GM23338 (cell line): ENCODE measurements at regions not wholly inside any gene's neighbourhood (a gene's known extent, or its start where the extent isn't known, plus 50 kb on each side); places are given as distances from the start of the nearest gene placed in this dataset.

Experiments used
- ATAC-seq: fragments of 200-7000 bp; cut with Tn5 transposase; 3 replicates; pipeline ENCODE4 v1.9.1; 2020
- DNase-seq: peaks from one replicate; pipeline ENCODE4 v3.0.0-alpha.2; 2015; ENCODE audit warnings: low spot score
- H2AFZ ChIP-seq: fragments of 200-600 bp; sonication (generic); 2 replicates; pipeline ENCODE4 v1.8.0; 2016; ENCODE audit warnings: antibody characterized with exemption, mild to moderate bottlenecking, moderate library complexity
- H3F3A ChIP-seq: fragments of 200-600 bp; sonication (generic); replicated peaks from 2 replicates; pipeline ENCODE4 v1.8.0; 2017; ENCODE audit warnings: antibody characterized with exemption, mixed run types, low read depth
- H3K27ac ChIP-seq: fragments of 200-600 bp; sonication (generic); 2 replicates; pipeline ENCODE4 v1.6.1; 2016; ENCODE audit warnings: low read depth
- H3K27me3 ChIP-seq: fragments of 200-600 bp; sonication (generic); 2 replicates; pipeline ENCODE4 v1.8.0; 2016; ENCODE audit warnings: mild to moderate bottlenecking, mixed run types, moderate library complexity; ENCODE audit not compliant: insufficient read depth
- H3K36me3 ChIP-seq: fragments of 200-600 bp; sonication (generic); 2 replicates; pipeline ENCODE4 v1.8.0; 2016; ENCODE audit warnings: mild to moderate bottlenecking; ENCODE audit not compliant: insufficient read depth
- H3K4me1 ChIP-seq: fragments of 200-600 bp; sonication (generic); 2 replicates; pipeline ENCODE4 v1.8.0; 2016; ENCODE audit warnings: mild to moderate bottlenecking, moderate library complexity; ENCODE audit not compliant: insufficient read depth
- H3K4me2 ChIP-seq: fragments of 200-600 bp; sonication (generic); 2 replicates; pipeline ENCODE4 v1.7.1; 2017; ENCODE audit warnings: mixed run types
- H3K4me3 ChIP-seq: fragments of 200-600 bp; sonication (generic); 2 replicates; pipeline ENCODE4 v1.6.1; 2016; ENCODE audit warnings: mixed run types
- H3K79me2 ChIP-seq: fragments of 200-600 bp; sonication (generic); replicated peaks from 2 replicates; pipeline ENCODE4 v1.8.0; 2017; ENCODE audit warnings: mild to moderate bottlenecking; ENCODE audit not compliant: insufficient read depth
- H3K9me2 ChIP-seq: fragments of 200-600 bp; sonication (generic); 2 replicates; pipeline ENCODE4 v1.8.0; 2017; ENCODE audit not compliant: insufficient read depth
- H4K20me1 ChIP-seq: fragments of 200-600 bp; sonication (generic); replicated peaks from 2 replicates; pipeline ENCODE4 v1.8.0; 2017; ENCODE audit warnings: mild to moderate bottlenecking; ENCODE audit not compliant: insufficient read depth
- H3K27ac Mint-ChIP-seq: 2 replicates; pipeline ENCODE4 v1.8.0; 2020; ENCODE audit warnings: inconsistent platforms, mild to moderate bottlenecking, moderate library complexity, mixed read lengths
- H3K27me3 Mint-ChIP-seq: 3 replicates; pipeline ENCODE4 v1.8.0; 2022; ENCODE audit warnings: low read depth, mild to moderate bottlenecking, moderate library complexity, mixed read lengths, inconsistent platforms; ENCODE audit not compliant: insufficient read depth, poor library complexity
- H3K36me3 Mint-ChIP-seq: 3 replicates; pipeline ENCODE4 v1.8.0; 2021; ENCODE audit warnings: low read depth, mild to moderate bottlenecking, inconsistent platforms, moderate library complexity, mixed read lengths
- H3K4me1 Mint-ChIP-seq: 3 replicates; pipeline ENCODE4 v1.8.0; 2020; ENCODE audit warnings: mild to moderate bottlenecking, inconsistent platforms, mixed read lengths
- H3K4me3 Mint-ChIP-seq: 3 replicates; pipeline ENCODE4 v1.8.0; 2021; ENCODE audit warnings: moderate library complexity, mild to moderate bottlenecking, inconsistent platforms, mixed read lengths
- H3K9me3 Mint-ChIP-seq: 3 replicates; pipeline ENCODE4 v1.8.0; 2020; ENCODE audit warnings: moderate library complexity, mild to moderate bottlenecking, inconsistent platforms, mixed read lengths
- CTCF ChIP-seq, 2 experiments: fragments of 200-600 bp in 1 of 2; sonication (generic) in 1 of 2; conservative IDR thresholded peaks; 2 replicates each; pipeline versions ENCODE4 v1.5.1 to v1.6.1; 2016 to 2017; ENCODE audit warnings: antibody characterized with exemption in 2 of 2, low read depth in 2 of 2, mild to moderate bottlenecking in 2 of 2, moderate library complexity in 1 of 2
- EZH2 ChIP-seq: fragments of 200-600 bp; sonication (generic); IDR thresholded peaks from one replicate; pipeline ENCODE4 v1.8.0; 2017; ENCODE audit warnings: antibody characterized with exemption, mild to moderate bottlenecking, low read depth; ENCODE audit not compliant: unreplicated experiment
- POLR2AphosphoS5 ChIP-seq: IDR thresholded peaks from 2 replicates; pipeline ENCODE4 v1.6.1; 2016; ENCODE audit warnings: antibody characterized with exemption, low read depth
- ZNF331 ChIP-seq: fragments of 250-450 bp; sonication (Bioruptor Pico); IDR thresholded peaks from 2 replicates; pipeline ENCODE4 v1.5.0; 2020; ENCODE audit warnings: low read depth, mild to moderate bottlenecking, moderate library complexity
- TF ChIP-seq, protein P1 (sequence below): fragments of 250-450 bp; sonication (Bioruptor Pico); IDR thresholded peaks from 2 replicates; pipeline ENCODE4 v1.5.0; 2020; ENCODE audit warnings: mild to moderate bottlenecking, moderate library complexity
- TF ChIP-seq, protein P2 (sequence below): IDR thresholded peaks from 2 replicates; pipeline ENCODE4 v1.6.1; 2016; ENCODE audit warnings: antibody characterized with exemption

DNA sequence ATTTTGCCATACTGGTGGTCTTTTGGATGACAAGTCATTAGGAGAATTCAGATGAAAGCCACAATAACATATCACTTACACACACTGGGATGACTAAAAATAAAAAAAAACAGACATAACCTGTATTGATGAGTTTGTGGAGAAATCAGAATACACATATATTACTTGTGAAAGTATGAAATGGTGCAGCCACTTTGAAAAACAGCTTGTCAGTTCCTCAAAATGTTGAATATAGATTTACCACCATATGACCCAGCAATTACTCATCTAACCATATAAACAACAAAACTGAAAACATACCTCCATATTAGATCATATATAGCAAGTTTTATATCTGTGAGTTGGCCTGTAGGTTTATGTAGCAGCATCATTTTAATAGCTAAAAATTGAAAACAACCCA is 608.7 kb downstream of the TLL1 start (continued):
- TF ChIP-seq, protein P1, sequence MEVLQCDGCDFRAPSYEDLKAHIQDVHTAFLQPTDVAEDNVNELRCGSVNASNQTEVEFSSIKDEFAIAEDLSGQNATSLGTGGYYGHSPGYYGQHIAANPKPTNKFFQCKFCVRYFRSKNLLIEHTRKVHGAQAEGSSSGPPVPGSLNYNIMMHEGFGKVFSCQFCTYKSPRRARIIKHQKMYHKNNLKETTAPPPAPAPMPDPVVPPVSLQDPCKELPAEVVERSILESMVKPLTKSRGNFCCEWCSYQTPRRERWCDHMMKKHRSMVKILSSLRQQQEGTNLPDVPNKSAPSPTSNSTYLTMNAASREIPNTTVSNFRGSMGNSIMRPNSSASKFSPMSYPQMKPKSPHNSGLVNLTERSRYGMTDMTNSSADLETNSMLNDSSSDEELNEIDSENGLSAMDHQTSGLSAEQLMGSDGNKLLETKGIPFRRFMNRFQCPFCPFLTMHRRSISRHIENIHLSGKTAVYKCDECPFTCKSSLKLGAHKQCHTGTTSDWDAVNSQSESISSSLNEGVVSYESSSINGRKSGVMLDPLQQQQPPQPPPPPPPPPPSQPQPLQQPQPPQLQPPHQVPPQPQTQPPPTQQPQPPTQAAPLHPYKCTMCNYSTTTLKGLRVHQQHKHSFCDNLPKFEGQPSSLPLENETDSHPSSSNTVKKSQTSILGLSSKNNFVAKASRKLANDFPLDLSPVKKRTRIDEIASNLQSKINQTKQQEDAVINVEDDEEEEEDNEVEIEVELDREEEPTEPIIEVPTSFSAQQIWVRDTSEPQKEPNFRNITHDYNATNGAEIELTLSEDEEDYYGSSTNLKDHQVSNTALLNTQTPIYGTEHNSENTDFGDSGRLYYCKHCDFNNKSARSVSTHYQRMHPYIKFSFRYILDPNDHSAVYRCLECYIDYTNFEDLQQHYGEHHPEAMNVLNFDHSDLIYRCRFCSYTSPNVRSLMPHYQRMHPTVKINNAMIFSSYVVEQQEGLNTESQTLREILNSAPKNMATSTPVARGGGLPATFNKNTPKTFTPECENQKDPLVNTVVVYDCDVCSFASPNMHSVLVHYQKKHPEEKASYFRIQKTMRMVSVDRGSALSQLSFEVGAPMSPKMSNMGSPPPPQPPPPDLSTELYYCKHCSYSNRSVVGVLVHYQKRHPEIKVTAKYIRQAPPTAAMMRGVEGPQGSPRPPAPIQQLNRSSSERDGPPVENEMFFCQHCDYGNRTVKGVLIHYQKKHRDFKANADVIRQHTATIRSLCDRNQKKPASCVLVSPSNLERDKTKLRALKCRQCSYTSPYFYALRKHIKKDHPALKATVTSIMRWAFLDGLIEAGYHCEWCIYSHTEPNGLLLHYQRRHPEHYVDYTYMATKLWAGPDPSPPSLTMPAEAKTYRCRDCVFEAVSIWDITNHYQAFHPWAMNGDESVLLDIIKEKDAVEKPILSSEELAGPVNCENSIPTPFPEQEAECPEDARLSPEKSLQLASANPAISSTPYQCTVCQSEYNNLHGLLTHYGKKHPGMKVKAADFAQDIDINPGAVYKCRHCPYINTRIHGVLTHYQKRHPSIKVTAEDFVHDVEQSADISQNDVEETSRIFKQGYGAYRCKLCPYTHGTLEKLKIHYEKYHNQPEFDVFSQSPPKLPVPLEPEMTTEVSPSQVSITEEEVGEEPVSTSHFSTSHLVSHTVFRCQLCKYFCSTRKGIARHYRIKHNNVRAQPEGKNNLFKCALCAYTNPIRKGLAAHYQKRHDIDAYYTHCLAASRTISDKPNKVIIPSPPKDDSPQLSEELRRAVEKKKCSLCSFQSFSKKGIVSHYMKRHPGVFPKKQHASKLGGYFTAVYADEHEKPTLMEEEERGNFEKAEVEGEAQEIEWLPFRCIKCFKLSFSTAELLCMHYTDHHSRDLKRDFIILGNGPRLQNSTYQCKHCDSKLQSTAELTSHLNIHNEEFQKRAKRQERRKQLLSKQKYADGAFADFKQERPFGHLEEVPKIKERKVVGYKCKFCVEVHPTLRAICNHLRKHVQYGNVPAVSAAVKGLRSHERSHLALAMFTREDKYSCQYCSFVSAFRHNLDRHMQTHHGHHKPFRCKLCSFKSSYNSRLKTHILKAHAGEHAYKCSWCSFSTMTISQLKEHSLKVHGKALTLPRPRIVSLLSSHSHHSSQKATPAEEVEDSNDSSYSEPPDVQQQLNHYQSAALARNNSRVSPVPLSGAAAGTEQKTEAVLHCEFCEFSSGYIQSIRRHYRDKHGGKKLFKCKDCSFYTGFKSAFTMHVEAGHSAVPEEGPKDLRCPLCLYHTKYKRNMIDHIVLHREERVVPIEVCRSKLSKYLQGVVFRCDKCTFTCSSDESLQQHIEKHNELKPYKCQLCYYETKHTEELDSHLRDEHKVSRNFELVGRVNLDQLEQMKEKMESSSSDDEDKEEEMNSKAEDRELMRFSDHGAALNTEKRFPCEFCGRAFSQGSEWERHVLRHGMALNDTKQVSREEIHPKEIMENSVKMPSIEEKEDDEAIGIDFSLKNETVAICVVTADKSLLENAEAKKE (CRISPR knock-in tag) = no peak
- TF ChIP-seq ZNF331 = no peak

DNA sequence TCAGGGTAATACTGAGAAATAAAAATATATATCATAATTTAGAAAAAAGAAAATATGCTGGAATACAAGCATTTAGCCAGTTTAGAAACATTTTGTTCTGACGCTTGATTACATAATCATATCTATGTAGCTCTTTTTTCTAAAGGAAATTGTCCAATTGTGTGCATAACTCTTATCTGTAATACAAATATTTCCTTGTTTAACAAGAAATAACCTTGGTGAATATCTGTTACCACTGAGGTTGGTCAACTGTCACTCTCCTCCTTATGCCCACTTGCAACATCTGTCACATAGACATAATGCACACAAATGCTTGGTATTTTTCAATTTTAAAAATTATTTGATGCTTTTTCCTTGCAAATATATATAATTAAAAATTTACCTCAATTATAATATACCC is 609.7 kb downstream of the TLL1 start:
- TF ChIP-seq EZH2 (no peak), POLR2AphosphoS5 (no peak), CTCF (conservative IDR thresholded peaks at IDR 0.05; ENCODE audit: low read depth in 2 of 2) (no peak)
- TF ChIP-seq, protein P2, sequence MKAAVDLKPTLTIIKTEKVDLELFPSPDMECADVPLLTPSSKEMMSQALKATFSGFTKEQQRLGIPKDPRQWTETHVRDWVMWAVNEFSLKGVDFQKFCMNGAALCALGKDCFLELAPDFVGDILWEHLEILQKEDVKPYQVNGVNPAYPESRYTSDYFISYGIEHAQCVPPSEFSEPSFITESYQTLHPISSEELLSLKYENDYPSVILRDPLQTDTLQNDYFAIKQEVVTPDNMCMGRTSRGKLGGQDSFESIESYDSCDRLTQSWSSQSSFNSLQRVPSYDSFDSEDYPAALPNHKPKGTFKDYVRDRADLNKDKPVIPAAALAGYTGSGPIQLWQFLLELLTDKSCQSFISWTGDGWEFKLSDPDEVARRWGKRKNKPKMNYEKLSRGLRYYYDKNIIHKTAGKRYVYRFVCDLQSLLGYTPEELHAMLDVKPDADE = no peak

More for the DNA sequence above, 609.7 kb downstream of the TLL1 start:
- Histone ChIP-seq H4K20me1 (no peaks in the 10 kb centered on the region), H2AFZ (no peak overlapping the region), H3K4me2 (no peak overlapping the region), H3F3A (no peaks in the 10 kb centered on the region), H3K9me2 (no peaks in the 10 kb centered on the region), H3K79me2 (no peaks in the 10 kb centered on the region), H3K36me3 (no peaks in the 10 kb centered on the region), H3K27me3 (no peaks in the 10 kb centered on the region), H3K4me3 (no peak overlapping the region), H3K4me1 (no peaks in the 10 kb centered on the region), H3K27ac (no peak overlapping the region)
- Mint-ChIP-seq H3K4me1 (no peaks in the 10 kb centered on the region), H3K36me3 (no peaks in the 10 kb centered on the region), H3K27me3 (no peaks in the 10 kb centered on the region), H3K27ac (no peak overlapping the region), H3K9me3 (no peaks in the 10 kb centered on the region), H3K4me3 (no peak overlapping the region)
- ATAC-seq (no peak), DNase-seq (no peak)
